Lower lobe of right lung (tissue), 2 donors: ENCODE measurements at regions not wholly inside any gene's neighbourhood (a gene's known extent, or its start where the extent isn't known, plus 50 kb on each side); places are given as distances from the start of the nearest gene placed in this dataset.
"Not testable (repeated sequence)": the region's sequence is repeated elsewhere in the genome, so short reads cannot be mapped to it uniquely, and the experiment has no call there.

Experiments
- ATAC-seq, 2 donors: fragments of 200-7000 bp; cut with Tn5 transposase; one replicate each; pipeline ENCODE4 v1.9.1; 2020 to 2022; ENCODE audit warnings: mild to moderate bottlenecking in 2 of 2, moderate library complexity in 2 of 2
- DNase-seq: peaks from one replicate; pipeline ENCODE4 v3.0.0-alpha.2; 2020
- H3K27ac ChIP-seq: fragments of 200-600 bp; one replicate; pipeline ENCODE4 v1.8.0; 2022
- H3K27me3 ChIP-seq: fragments of 200-600 bp; one replicate; pipeline ENCODE4 v1.8.0; 2022; ENCODE audit warnings: low read depth
- H3K36me3 ChIP-seq: fragments of 200-600 bp; one replicate; pipeline ENCODE4 v1.8.0; 2022; ENCODE audit warnings: mild to moderate bottlenecking
- H3K4me1 ChIP-seq: fragments of 200-600 bp; one replicate; pipeline ENCODE4 v1.8.0; 2022
- H3K4me3 ChIP-seq: fragments of 200-600 bp; one replicate; pipeline ENCODE4 v1.8.0; 2022; ENCODE audit warnings: mild to moderate bottlenecking
- H3K9me3 ChIP-seq: fragments of 200-600 bp; one replicate; pipeline ENCODE4 v1.8.0; 2022
- intact Hi-C: fragments of 100-400 bp; cut with DNase I; formaldehyde crosslinking; loops from one replicate; pipeline ENCODE4 v1.11.0; 2022
- TF ChIP-seq, protein P1 (sequence below): fragments of 200-600 bp; IDR thresholded peaks from one replicate; pipeline ENCODE4 v1.8.0; 2022; ENCODE audit warnings: antibody characterized with exemption, mild to moderate bottlenecking
- donor health status: DM: no; HTN: yes; CAD: no; lungs with severe emphysema.

DNA sequence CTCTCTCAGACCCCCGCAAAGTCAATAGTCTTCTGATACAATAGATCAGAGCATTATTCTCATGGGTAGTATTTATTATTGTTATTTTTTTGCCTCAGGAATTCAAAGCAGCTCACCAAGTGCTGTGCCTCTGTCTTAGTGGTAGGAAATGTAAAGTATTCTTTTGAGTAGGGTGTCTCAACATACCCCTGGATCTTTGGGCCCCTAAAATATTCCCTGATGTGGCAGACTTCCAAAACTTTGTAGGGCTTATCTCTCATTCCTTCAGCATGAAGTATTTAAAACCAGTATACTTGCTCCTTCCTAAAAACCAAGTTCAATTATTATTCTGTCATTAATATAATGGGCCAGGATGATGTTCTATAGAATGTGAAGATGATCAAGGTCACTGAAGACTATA, 115.3 kb upstream of the ZNF827 start:
- Histone ChIP-seq H3K27me3 (no peaks in the 10 kb centered on the region), H3K4me1 (no peaks in the 10 kb centered on the region), H3K27ac (no peak overlapping the region), H3K4me3 (no peak overlapping the region), H3K9me3 (no peaks in the 10 kb centered on the region), H3K36me3 (no peaks in the 10 kb centered on the region)
- no peak for DNase-seq
- intact Hi-C loops, result no loop called here
- TF ChIP-seq, protein P1, sequence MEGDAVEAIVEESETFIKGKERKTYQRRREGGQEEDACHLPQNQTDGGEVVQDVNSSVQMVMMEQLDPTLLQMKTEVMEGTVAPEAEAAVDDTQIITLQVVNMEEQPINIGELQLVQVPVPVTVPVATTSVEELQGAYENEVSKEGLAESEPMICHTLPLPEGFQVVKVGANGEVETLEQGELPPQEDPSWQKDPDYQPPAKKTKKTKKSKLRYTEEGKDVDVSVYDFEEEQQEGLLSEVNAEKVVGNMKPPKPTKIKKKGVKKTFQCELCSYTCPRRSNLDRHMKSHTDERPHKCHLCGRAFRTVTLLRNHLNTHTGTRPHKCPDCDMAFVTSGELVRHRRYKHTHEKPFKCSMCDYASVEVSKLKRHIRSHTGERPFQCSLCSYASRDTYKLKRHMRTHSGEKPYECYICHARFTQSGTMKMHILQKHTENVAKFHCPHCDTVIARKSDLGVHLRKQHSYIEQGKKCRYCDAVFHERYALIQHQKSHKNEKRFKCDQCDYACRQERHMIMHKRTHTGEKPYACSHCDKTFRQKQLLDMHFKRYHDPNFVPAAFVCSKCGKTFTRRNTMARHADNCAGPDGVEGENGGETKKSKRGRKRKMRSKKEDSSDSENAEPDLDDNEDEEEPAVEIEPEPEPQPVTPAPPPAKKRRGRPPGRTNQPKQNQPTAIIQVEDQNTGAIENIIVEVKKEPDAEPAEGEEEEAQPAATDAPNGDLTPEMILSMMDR, result no peak
- ATAC-seq, result no peak

DNA sequence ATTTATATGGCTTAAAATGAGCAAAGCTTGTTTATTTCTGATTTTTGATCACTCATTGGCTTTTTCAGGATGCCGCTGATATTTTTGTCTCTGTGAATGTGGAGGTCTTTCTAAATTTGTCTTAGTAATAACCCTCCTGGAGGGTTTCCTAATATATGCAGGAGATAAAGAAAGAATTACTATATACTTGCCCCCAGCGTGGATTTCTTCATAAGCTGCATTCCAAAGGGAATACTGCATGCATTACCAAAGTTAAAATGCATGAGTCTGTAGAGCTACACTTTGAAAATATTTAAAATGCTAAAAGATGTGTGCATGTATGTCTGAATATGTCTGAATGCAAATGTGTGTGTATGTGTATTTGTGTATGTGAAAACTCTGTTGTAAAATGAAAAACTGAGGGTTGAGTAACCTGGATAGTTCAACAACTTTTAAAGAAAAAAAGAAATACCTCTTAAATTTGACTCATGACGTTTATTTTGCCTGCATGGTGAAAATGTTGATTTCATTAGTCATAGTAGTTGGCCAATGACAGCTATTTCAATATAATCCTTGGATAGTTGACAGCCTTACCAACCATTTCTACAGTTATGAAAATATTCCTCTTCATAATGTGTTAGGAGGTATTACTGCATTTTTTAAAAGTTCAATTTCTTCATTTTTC, 113.2 kb upstream of the ZNF827 start:
- no peaks in the 10 kb centered on the region for H3K4me1 ChIP-seq
- H3K27me3 ChIP-seq, result no peaks in the 10 kb centered on the region
- intact Hi-C loops, result no loop called here
- no peak for ATAC-seq
- TF ChIP-seq, protein P1, result no peak
- no peak overlapping the region for H3K27ac ChIP-seq
- H3K9me3 ChIP-seq, result no peaks in the 10 kb centered on the region
- no peak overlapping the region for H3K4me3 ChIP-seq
- no peak for DNase-seq
- H3K36me3 ChIP-seq, result no peaks in the 10 kb centered on the region

DNA sequence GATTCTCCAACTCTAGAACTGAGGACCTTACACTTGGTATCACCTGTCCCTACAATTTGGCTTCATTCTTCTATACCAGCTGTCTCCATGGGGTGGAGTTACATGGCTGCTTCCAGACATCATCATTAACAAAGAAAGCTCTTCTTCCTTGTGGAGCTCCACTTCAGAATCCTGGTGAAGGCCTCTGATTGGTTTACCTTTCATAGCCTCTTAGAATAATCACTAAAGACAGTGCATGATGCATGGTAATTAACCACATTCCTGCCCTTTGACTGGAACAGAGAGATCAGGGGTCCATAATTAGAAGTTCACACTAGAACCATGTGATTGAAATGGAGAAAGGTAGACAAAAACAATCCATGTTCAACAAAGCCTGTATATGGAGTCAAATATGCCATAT, 112.6 kb upstream of the ZNF827 start:
- intact Hi-C loops, result no loop called here
- no peaks in the 10 kb centered on the region for H3K27me3 ChIP-seq

DNA sequence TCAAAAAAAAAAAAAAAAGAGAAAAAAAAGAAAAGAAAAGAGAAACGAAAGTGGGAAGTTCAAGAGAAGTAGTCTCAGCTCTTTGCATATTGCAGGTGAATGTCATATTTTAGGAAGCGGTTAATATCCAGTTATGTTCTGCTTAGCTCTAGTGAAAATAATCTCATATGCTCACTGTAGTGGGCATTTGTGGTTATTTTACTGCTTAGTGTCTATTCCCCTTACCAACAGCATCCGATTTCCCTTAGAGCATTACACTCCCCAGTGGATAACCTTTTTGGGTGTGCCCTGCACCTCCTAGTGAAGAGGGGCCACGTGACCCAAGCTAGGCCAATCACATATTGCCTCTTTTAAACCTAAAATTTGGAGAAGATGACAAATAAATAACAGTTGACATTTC, 111.2 kb upstream of the ZNF827 start:
- H3K27ac ChIP-seq, result no peak overlapping the region
- no peaks in the 10 kb centered on the region for H3K9me3 ChIP-seq
- intact Hi-C loops, result no loop called here
- H3K36me3 ChIP-seq, result no peaks in the 10 kb centered on the region
- DNase-seq, result no peak
- H3K4me3 ChIP-seq, result no peak overlapping the region
- TF ChIP-seq, protein P1, result no peak
- H3K27me3 ChIP-seq, result no peaks in the 10 kb centered on the region
- ATAC-seq, result no peak
- no peaks in the 10 kb centered on the region for H3K4me1 ChIP-seq

More for the DNA sequence above, 112.6 kb upstream of the ZNF827 start:
- TF ChIP-seq, protein P1, result no peak
- Histone ChIP-seq H3K36me3 (no peaks in the 10 kb centered on the region), H3K27ac (no peak overlapping the region), H3K4me1 (no peaks in the 10 kb centered on the region), H3K9me3 (no peaks in the 10 kb centered on the region), H3K4me3 (no peak overlapping the region)
- no peak for DNase-seq
- ATAC-seq, result no peak

DNA sequence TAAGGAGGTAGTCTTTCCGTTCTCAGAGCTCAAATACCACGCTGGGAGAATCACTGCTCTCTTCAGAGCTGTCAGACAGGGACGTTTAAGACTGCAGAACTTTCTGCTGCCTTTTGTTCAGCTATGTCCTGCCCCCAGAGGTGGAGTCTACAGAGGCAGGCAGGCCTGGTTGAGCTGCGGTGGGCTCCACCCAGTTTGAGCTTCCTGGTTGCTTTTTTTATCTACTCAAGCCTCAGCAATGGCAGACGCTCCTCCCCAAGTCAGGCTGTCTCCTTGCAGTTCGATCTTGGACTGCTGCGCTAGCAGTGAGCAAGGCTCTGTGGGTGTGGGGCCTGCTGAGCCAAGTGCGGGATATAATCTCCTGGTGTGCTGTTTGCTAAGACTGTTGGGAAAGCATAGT, 109.1 kb upstream of the ZNF827 start:
- ATAC-seq, intact Hi-C loops: not testable (repeated sequence)

DNA sequence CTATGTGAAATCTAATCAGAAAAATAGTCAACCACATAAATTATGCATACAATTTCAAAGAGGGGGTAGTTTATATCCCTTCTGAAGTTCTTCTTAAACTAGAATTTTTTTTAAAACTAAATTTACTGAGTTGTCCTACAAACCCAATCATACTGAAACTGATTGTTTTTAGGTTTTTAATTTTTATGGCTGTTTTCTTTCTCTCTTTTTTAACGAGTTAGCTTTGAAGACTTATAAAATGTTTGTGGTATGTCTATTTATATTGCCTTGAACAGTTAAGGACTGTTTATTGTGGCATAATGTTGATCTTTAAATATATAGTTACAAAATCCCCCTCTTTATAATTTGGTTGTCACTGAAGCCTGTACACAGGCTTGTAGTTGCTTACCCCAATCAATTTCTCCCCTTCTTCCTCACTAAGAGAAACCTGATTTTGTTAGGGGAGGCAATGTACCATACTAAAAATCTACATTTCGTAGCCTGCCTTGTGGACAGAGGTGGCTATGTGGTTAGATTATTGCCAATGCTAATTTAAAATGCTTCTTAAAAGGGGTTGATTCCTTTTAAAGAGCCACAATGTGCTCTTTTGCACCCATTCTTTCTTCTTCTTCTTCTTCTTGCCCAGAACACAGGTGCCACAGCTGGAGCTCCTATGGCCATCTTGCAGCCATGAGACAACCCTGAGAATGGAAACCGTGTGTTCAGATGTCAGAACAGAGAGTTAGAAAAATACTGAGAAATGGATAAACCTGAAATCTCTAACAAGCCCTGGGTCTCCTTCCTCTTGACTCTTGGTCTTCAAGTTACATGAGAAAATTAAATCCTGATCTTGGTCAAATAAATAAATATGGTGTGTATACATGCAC, 102.7 kb upstream of the ZNF827 start:
- Histone ChIP-seq H3K27me3 (no peaks in the 10 kb centered on the region), H3K4me1 (no peaks in the 10 kb centered on the region), H3K27ac (no peak overlapping the region), H3K4me3 (no peak overlapping the region), H3K9me3 (no peaks in the 10 kb centered on the region), H3K36me3 (no peaks in the 10 kb centered on the region)
- intact Hi-C loops, result no loop called here
- TF ChIP-seq, protein P1, result no peak
- ATAC-seq (no peak), DNase-seq (no peak)

More for the DNA sequence above, 109.1 kb upstream of the ZNF827 start:
- not testable (repeated sequence) for H3K36me3 ChIP-seq, DNase-seq, H3K4me3 ChIP-seq, H3K4me1 ChIP-seq, H3K27ac ChIP-seq, H3K9me3 ChIP-seq, H3K27me3 ChIP-seq
